ENCODE measurements at regions not wholly inside any gene's neighbourhood (a gene's known extent, or its start where the extent isn't known, plus 50 kb on each side); places are given as distances from the start of the nearest gene placed in this dataset.

GRCh38 chr15:37820380-37821128, 113.9 kb upstream of the TMCO5A start:
- TF ChIP-seq CTCF (IDR thresholded peaks at IDR 0.05) (no peak), POLR2A (IDR thresholded peaks at IDR 0.05) (no peak)
